ENCODE measurements at regions not wholly inside any gene's neighbourhood (a gene's known extent, or its start where the extent isn't known, plus 50 kb on each side); places are given as distances from the start of the nearest gene placed in this dataset.

GRCh38 chr5:88396751-88397281 lies 128.2 kb upstream of the TMEM161B start:
- Histone ChIP-seq H3K4me1 (ENCODE audit: control insufficient read depth in 1 of 2, insufficient read depth in 2 of 2, low read length in 2 of 2) (no peaks in the 10 kb centered on the region), H3K27ac (ENCODE audit: low read depth in 1 of 2, low read length in 2 of 2) (no peak overlapping the region), H3K36me3 (ENCODE audit: control insufficient read depth in 1 of 2, insufficient read depth in 2 of 2, low read length in 1 of 2) (no peaks in the 10 kb centered on the region), H3K9me3 (ENCODE audit: control insufficient read depth, low read length) (no peaks in the 10 kb centered on the region), H3K4me3 (ENCODE audit: low read length in 2 of 2) (no peak overlapping the region), H3K27me3 (ENCODE audit: control insufficient read depth in 1 of 2, insufficient read depth in 2 of 2, low read length in 1 of 2) (no peaks in the 10 kb centered on the region)
- no peak for DNase-seq
- no peak for ATAC-seq (ENCODE audit: low FRiP score)
- intact Hi-C loops (cut with DNase I), result no loop called here
- 71 to 78% methylated on average over 7 of the region's 7 CpGs for WGBS, 2 donors

GRCh38 chr5:88396000-88396535 lies 127.4 kb upstream of the TMEM161B start:
- Histone ChIP-seq H3K27me3 (ENCODE audit: control insufficient read depth in 1 of 2, insufficient read depth in 2 of 2, low read length in 1 of 2) (no peaks in the 10 kb centered on the region), H3K36me3 (ENCODE audit: control insufficient read depth in 1 of 2, insufficient read depth in 2 of 2, low read length in 1 of 2) (no peaks in the 10 kb centered on the region), H3K4me1 (ENCODE audit: control insufficient read depth in 1 of 2, insufficient read depth in 2 of 2, low read length in 2 of 2) (no peaks in the 10 kb centered on the region), H3K9me3 (ENCODE audit: control insufficient read depth, low read length) (no peaks in the 10 kb centered on the region), H3K27ac (ENCODE audit: low read depth in 1 of 2, low read length in 2 of 2) (no peak overlapping the region), H3K4me3 (ENCODE audit: low read length in 2 of 2) (no peak overlapping the region)
- intact Hi-C loops (cut with DNase I), result no loop called here
- ATAC-seq (ENCODE audit: low FRiP score) (no peak), DNase-seq (no peak)
- WGBS, 2 donors, result 89 to 90% methylated on average over 2 of the region's 2 CpGs

- H3K4me1 ChIP-seq (ENCODE audit: control insufficient read depth in 1 of 2, insufficient read depth in 2 of 2, low read length in 2 of 2), result no peaks in the 10 kb centered on the region
- H3K36me3 ChIP-seq (ENCODE audit: control insufficient read depth in 1 of 2, insufficient read depth in 2 of 2, low read length in 1 of 2), result no peaks in the 10 kb centered on the region
- ATAC-seq (ENCODE audit: low FRiP score) (no peak), DNase-seq (no peak)
- no peaks in the 10 kb centered on the region for H3K9me3 ChIP-seq (ENCODE audit: control insufficient read depth, low read length)
- H3K4me3 ChIP-seq (ENCODE audit: low read length in 2 of 2), result no peak overlapping the region
- intact Hi-C loops (cut with DNase I), result no loop called here
- H3K27me3 ChIP-seq (ENCODE audit: control insufficient read depth in 1 of 2, insufficient read depth in 2 of 2, low read length in 1 of 2), result no peaks in the 10 kb centered on the region
- H3K27ac ChIP-seq (ENCODE audit: low read depth in 1 of 2, low read length in 2 of 2), result no peak overlapping the region
- WGBS, 2 donors, result 77 to 80% methylated on average over 4 of the region's 4 CpGs
Measured at GRCh38 chr5:88395264-88395663, 126.6 kb upstream of the TMEM161B start.

- 52 to 64% methylated on average over 8 of the region's 8 CpGs for WGBS, 2 donors
- Histone ChIP-seq H3K9me3 (ENCODE audit: control insufficient read depth, low read length) (no peaks in the 10 kb centered on the region), H3K27me3 (ENCODE audit: control insufficient read depth in 1 of 2, insufficient read depth in 2 of 2, low read length in 1 of 2) (no peaks in the 10 kb centered on the region), H3K36me3 (ENCODE audit: control insufficient read depth in 1 of 2, insufficient read depth in 2 of 2, low read length in 1 of 2) (no peaks in the 10 kb centered on the region), H3K27ac (ENCODE audit: low read depth in 1 of 2, low read length in 2 of 2) (no peak overlapping the region), H3K4me1 (ENCODE audit: control insufficient read depth in 1 of 2, insufficient read depth in 2 of 2, low read length in 2 of 2) (no peaks in the 10 kb centered on the region), H3K4me3 (ENCODE audit: low read length in 2 of 2) (no peak overlapping the region)
- intact Hi-C loops (cut with DNase I), result no loop called here
- DNase-seq (no peak), ATAC-seq (ENCODE audit: low FRiP score) (no peak)
Measured at GRCh38 chr5:88394536-88395175, 126.0 kb upstream of the TMEM161B start.

- no peaks in the 10 kb centered on the region for H3K36me3 ChIP-seq (ENCODE audit: control insufficient read depth in 1 of 2, insufficient read depth in 2 of 2, low read length in 1 of 2)
- no peak overlapping the region for H3K27ac ChIP-seq (ENCODE audit: low read depth in 1 of 2, low read length in 2 of 2)
- H3K9me3 ChIP-seq (ENCODE audit: control insufficient read depth, low read length), result no peaks in the 10 kb centered on the region
- WGBS, 2 donors, result 80% methylated on average over 7 of the region's 7 CpGs
- intact Hi-C loops (cut with DNase I), result no loop called here
- no peak for DNase-seq
- no peaks in the 10 kb centered on the region for H3K4me1 ChIP-seq (ENCODE audit: control insufficient read depth in 1 of 2, insufficient read depth in 2 of 2, low read length in 2 of 2)
- no peaks in the 10 kb centered on the region for H3K27me3 ChIP-seq (ENCODE audit: control insufficient read depth in 1 of 2, insufficient read depth in 2 of 2, low read length in 1 of 2)
- H3K4me3 ChIP-seq (ENCODE audit: low read length in 2 of 2), result no peak overlapping the region
- no peak for ATAC-seq (ENCODE audit: low FRiP score)
Measured at GRCh38 chr5:88393716-88394535, 125.3 kb upstream of the TMEM161B start.

- Histone ChIP-seq H3K36me3 (ENCODE audit: control insufficient read depth in 1 of 2, insufficient read depth in 2 of 2, low read length in 1 of 2) (no peaks in the 10 kb centered on the region), H3K27me3 (ENCODE audit: control insufficient read depth in 1 of 2, insufficient read depth in 2 of 2, low read length in 1 of 2) (no peaks in the 10 kb centered on the region), H3K4me1 (ENCODE audit: control insufficient read depth in 1 of 2, insufficient read depth in 2 of 2, low read length in 2 of 2) (no peaks in the 10 kb centered on the region), H3K9me3 (ENCODE audit: control insufficient read depth, low read length) (no peaks in the 10 kb centered on the region), H3K27ac (ENCODE audit: low read depth in 1 of 2, low read length in 2 of 2) (no peak overlapping the region), H3K4me3 (ENCODE audit: low read length in 2 of 2) (no peak overlapping the region)
- WGBS, 2 donors, result 53 to 65% methylated on average over 2 of the region's 2 CpGs
- no peak for ATAC-seq (ENCODE audit: low FRiP score)
- intact Hi-C loops (cut with DNase I), result no loop called here
- DNase-seq, result no peak
Measured at GRCh38 chr5:88393042-88393441, 124.4 kb upstream of the TMEM161B start.

- Histone ChIP-seq H3K4me1 (ENCODE audit: control insufficient read depth in 1 of 2, insufficient read depth in 2 of 2, low read length in 2 of 2) (no peaks in the 10 kb centered on the region), H3K36me3 (ENCODE audit: control insufficient read depth in 1 of 2, insufficient read depth in 2 of 2, low read length in 1 of 2) (no peaks in the 10 kb centered on the region), H3K4me3 (ENCODE audit: low read length in 2 of 2) (no peak overlapping the region), H3K27ac (ENCODE audit: low read depth in 1 of 2, low read length in 2 of 2) (no peak overlapping the region), H3K9me3 (ENCODE audit: control insufficient read depth, low read length) (no peaks in the 10 kb centered on the region), H3K27me3 (ENCODE audit: control insufficient read depth in 1 of 2, insufficient read depth in 2 of 2, low read length in 1 of 2) (no peaks in the 10 kb centered on the region)
- no peak for DNase-seq
- 65 to 68% methylated on average over 3 of the region's 3 CpGs for WGBS, 2 donors
- intact Hi-C loops (cut with DNase I), result no loop called here
- no peak for ATAC-seq (ENCODE audit: low FRiP score)
Measured at GRCh38 chr5:88391991-88392390, 123.3 kb upstream of the TMEM161B start.

- no peaks in the 10 kb centered on the region for H3K36me3 ChIP-seq (ENCODE audit: control insufficient read depth in 1 of 2, insufficient read depth in 2 of 2, low read length in 1 of 2)
- WGBS, 2 donors, result 56% methylated on average over 8 of the region's 8 CpGs
- intact Hi-C loops (cut with DNase I), result no loop called here
- H3K27me3 ChIP-seq (ENCODE audit: control insufficient read depth in 1 of 2, insufficient read depth in 2 of 2, low read length in 1 of 2), result no peaks in the 10 kb centered on the region
- no peak overlapping the region for H3K4me3 ChIP-seq (ENCODE audit: low read length in 2 of 2)
- H3K27ac ChIP-seq (ENCODE audit: low read depth in 1 of 2, low read length in 2 of 2), result no peak overlapping the region
- ATAC-seq (ENCODE audit: low FRiP score), result no peak
- H3K4me1 ChIP-seq (ENCODE audit: control insufficient read depth in 1 of 2, insufficient read depth in 2 of 2, low read length in 2 of 2), result no peaks in the 10 kb centered on the region
- DNase-seq, result no peak
- H3K9me3 ChIP-seq (ENCODE audit: control insufficient read depth, low read length), result no peaks in the 10 kb centered on the region
Measured at GRCh38 chr5:88391116-88391515, 122.5 kb upstream of the TMEM161B start.

- WGBS, 2 donors, result 72 to 77% methylated on average over 2 of the region's 2 CpGs
- intact Hi-C loops (cut with DNase I), result no loop called here
Measured at GRCh38 chr5:88390481-88390880, 121.8 kb upstream of the TMEM161B start.

More at GRCh38 chr5:88390481-88390880, 121.8 kb upstream of the TMEM161B start:
- Histone ChIP-seq H3K4me3 (ENCODE audit: low read length in 2 of 2) (no peak overlapping the region), H3K27ac (ENCODE audit: low read depth in 1 of 2, low read length in 2 of 2) (no peak overlapping the region), H3K9me3 (ENCODE audit: control insufficient read depth, low read length) (no peaks in the 10 kb centered on the region), H3K27me3 (ENCODE audit: control insufficient read depth in 1 of 2, insufficient read depth in 2 of 2, low read length in 1 of 2) (no peaks in the 10 kb centered on the region), H3K36me3 (ENCODE audit: control insufficient read depth in 1 of 2, insufficient read depth in 2 of 2, low read length in 1 of 2) (no peaks in the 10 kb centered on the region), H3K4me1 (ENCODE audit: control insufficient read depth in 1 of 2, insufficient read depth in 2 of 2, low read length in 2 of 2) (no peaks in the 10 kb centered on the region)
- DNase-seq (no peak), ATAC-seq (ENCODE audit: low FRiP score) (no peak)

Data from aorta (tissue), 5 donors.